ENCODE measurements at regions not wholly inside any gene's neighbourhood (a gene's known extent, or its start where the extent isn't known, plus 50 kb on each side); places are given as distances from the start of the nearest gene placed in this dataset.
"Not testable (repeated sequence)": the region's sequence is repeated elsewhere in the genome, so short reads cannot be mapped to it uniquely, and the experiment has no call there.

GRCh38 chr6:122276637-122277036, 122.8 kb upstream of the HSF2 start:
- no peak for TF ChIP-seq CTCF (IDR thresholded peaks at IDR 0.05; ENCODE audit: unreplicated experiment)
- Mint-ChIP-seq H3K4me1 (ENCODE audit: unreplicated experiment) (no peaks in the 10 kb centered on the region), H3K36me3 (ENCODE audit: low read depth, unreplicated experiment) (no peaks in the 10 kb centered on the region), H3K27ac (ENCODE audit: unreplicated experiment) (no peak overlapping the region), H3K4me3 (ENCODE audit: unreplicated experiment) (no peak overlapping the region), H3K9me3 (ENCODE audit: unreplicated experiment) (no peaks in the 10 kb centered on the region), H3K27me3 (ENCODE audit: unreplicated experiment) (no peaks in the 10 kb centered on the region)
- no peak for DNase-seq (ENCODE audit: low spot score)

DNA sequence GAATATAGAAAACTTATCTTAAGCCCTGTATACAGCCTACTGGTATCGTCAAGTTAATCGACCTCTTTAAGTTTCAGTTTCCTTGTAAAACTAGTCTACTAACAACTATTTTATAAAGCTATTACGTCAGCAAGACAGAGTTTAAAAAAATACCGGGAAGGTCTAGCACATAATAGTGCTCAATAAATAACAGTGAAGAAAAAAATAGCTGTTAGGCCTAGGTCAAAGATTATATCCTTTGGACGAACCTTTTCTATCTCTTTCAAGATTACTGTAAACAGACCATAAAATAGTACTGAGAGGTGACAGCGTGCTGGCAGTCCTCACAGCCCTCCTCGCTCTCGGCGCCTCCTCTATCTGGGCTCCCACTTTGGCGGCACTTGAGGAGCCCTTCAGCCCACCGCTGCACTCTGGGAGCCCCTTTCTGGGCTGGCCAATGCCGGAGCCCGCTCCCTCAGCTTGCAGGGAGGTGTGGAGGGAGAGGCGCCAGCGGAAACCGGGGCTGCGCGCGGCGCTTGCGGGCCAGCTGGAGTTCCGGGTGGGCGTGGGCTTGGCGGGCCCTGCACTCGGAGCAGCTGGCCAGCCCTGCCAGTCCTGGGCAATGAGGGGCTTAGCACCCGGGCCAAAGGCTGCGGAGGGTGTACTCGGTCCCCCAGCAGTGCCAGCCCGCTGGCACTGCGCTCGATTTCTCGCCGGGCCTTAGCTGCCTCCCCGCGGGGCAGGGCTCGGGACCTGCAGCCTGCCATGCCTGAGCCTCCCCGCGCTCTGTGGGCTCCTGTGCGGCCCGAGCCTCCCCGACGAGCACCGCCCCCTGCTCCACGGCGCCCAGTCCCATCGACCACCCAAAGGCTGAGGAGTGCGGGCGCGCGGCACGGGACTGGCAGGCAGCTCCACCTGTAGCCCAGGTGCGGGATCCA, 119.1 kb upstream of the HSF2 start:
- not testable (repeated sequence) for H3K4me3 Mint-ChIP-seq (ENCODE audit: unreplicated experiment); H3K27ac Mint-ChIP-seq (ENCODE audit: unreplicated experiment); DNase-seq (ENCODE audit: low spot score); H3K36me3 Mint-ChIP-seq (ENCODE audit: low read depth, unreplicated experiment); H3K27me3 Mint-ChIP-seq (ENCODE audit: unreplicated experiment); H3K9me3 Mint-ChIP-seq (ENCODE audit: unreplicated experiment); H3K4me1 Mint-ChIP-seq (ENCODE audit: unreplicated experiment)

GRCh38 chr6:122283884-122284283, 115.6 kb upstream of the HSF2 start:
- Mint-ChIP-seq H3K4me3 (ENCODE audit: unreplicated experiment) (no peak overlapping the region), H3K27ac (ENCODE audit: unreplicated experiment) (no peak overlapping the region), H3K36me3 (ENCODE audit: low read depth, unreplicated experiment) (no peaks in the 10 kb centered on the region), H3K27me3 (ENCODE audit: unreplicated experiment) (no peaks in the 10 kb centered on the region), H3K9me3 (ENCODE audit: unreplicated experiment) (no peaks in the 10 kb centered on the region), H3K4me1 (ENCODE audit: unreplicated experiment) (no peaks in the 10 kb centered on the region)
- DNase-seq (ENCODE audit: low spot score): no peak
- no peak for TF ChIP-seq CTCF (IDR thresholded peaks at IDR 0.05; ENCODE audit: unreplicated experiment)

DNA sequence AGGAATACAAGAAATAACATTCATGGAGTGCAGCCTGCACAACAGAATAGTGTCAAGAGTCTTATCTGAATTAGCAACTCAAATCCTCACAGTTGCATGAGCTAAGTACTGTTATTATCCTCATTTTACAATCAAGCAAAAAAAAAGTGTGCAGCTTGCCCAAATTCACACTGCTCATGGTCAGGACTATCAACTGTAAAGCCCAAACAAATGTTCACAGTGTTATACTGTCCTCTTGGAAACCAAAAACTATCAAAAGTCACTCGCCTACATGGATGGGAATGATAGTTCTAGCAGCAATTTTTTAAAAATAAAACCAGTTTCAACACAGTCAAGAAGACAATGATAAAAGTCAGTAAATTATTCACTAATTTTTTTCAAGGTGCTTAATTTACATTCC, 114.6 kb upstream of the HSF2 start:
- Mint-ChIP-seq H3K27ac (ENCODE audit: unreplicated experiment) (no peak overlapping the region), H3K27me3 (ENCODE audit: unreplicated experiment) (no peaks in the 10 kb centered on the region), H3K36me3 (ENCODE audit: low read depth, unreplicated experiment) (no peaks in the 10 kb centered on the region), H3K4me3 (ENCODE audit: unreplicated experiment) (no peak overlapping the region), H3K4me1 (ENCODE audit: unreplicated experiment) (no peaks in the 10 kb centered on the region), H3K9me3 (ENCODE audit: unreplicated experiment) (no peaks in the 10 kb centered on the region)
- no peak for DNase-seq (ENCODE audit: low spot score)
- no peak for TF ChIP-seq CTCF (IDR thresholded peaks at IDR 0.05; ENCODE audit: unreplicated experiment)

DNA sequence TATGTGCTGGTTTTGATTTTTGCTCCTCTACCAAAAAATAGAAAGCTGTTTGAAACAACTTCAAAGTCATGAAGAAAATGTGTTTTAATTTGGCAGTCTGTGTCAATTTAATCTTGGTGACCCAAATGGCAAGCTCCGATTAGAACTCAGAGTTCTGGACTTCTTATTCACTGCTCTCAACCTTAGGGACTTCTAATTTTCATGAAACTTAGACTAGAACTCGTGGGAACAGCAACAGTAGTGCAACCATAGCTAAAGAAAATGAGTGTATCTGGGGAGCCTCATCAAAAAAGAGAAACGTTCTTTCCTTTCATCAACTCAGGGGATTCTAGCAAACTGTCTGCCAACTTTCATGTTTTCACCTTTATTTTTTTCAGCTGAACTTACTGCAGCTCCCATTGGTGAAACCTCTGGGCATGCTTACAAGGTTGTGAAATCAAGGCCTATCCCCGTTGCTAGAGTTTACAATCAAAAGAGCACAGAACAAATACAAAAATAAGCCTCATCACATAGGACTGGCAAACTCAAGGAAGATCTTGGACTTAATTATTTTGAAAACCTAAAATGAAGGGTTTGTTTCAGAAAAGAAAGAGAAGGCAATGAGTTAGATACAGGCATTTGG, 114.0 kb upstream of the HSF2 start:
- Mint-ChIP-seq H3K4me3 (ENCODE audit: unreplicated experiment) (no peak overlapping the region), H3K9me3 (ENCODE audit: unreplicated experiment) (no peaks in the 10 kb centered on the region)
- no peak for TF ChIP-seq CTCF (IDR thresholded peaks at IDR 0.05; ENCODE audit: unreplicated experiment)

More for the DNA sequence above, 114.0 kb upstream of the HSF2 start:
- no peaks in the 10 kb centered on the region for H3K36me3 Mint-ChIP-seq (ENCODE audit: low read depth, unreplicated experiment)
- no peaks in the 10 kb centered on the region for H3K27me3 Mint-ChIP-seq (ENCODE audit: unreplicated experiment)
- H3K4me1 Mint-ChIP-seq (ENCODE audit: unreplicated experiment): no peaks in the 10 kb centered on the region
- H3K27ac Mint-ChIP-seq (ENCODE audit: unreplicated experiment): no peak overlapping the region
- no peak for DNase-seq (ENCODE audit: low spot score)
